GM10248 (cell line): ENCODE measurements at regions not wholly inside any gene's neighbourhood (a gene's known extent, or its start where the extent isn't known, plus 50 kb on each side); places are given as distances from the start of the nearest gene placed in this dataset.

Source experiments
- CTCF ChIA-PET: fragments of 300-600 bp; sonication (Branson Sonifier 250); formaldehyde crosslinking; extraction: SDS; loops from one replicate; lab custom pipeline; 2021; ENCODE audit warnings: antibody characterized with exemption; lab: Yijun Ruan, JAX
- POLR2A ChIA-PET: fragments of 350-650 bp; sonication (Branson Sonifier 250); formaldehyde crosslinking; extraction: SDS; loops from one replicate; lab custom pipeline; 2020; ENCODE audit warnings: antibody characterized with exemption; lab: Yijun Ruan, JAX
- DNase-seq: peaks from one replicate; pipeline ENCODE4 v3.0.0; 2012; ENCODE audit errors: extremely low spot score
- CTCF ChIP-seq: IDR thresholded peaks from 2 replicates; pipeline ENCODE4 v1.5.1; 2012; ENCODE audit warnings: mild to moderate bottlenecking, low read depth; ENCODE audit errors: extremely low read depth, missing control alignments, control extremely low read depth

DNA sequence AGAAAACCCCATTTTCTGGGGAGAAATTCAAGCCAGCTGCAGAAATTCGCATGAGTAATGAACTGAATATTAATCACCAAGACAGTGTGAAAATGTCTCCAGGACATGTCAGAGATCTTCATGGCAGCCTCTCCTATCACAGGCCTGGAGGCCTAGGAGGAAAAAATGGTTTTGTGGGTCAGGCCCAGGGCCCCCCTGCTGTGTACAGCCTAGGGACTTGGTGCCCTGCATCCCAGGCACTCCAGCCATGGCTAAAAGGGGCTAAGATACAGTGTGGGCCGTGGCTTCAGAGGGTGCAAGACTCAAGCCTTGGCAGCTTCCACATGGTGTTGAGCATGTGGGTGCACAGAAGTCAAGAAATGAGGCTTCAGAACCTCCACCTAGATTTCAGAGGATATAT is 185.9 kb upstream of the GATB start:
- no peak for DNase-seq
- no peak for TF ChIP-seq CTCF
- ChIA-PET POLR2A (no interaction called here), CTCF (interaction anchor here (1.4 kb wide), 1 partner anchor 10 kb away, joined by 3 read pairs; no protein-coding TSS in a partner anchor)

DNA sequence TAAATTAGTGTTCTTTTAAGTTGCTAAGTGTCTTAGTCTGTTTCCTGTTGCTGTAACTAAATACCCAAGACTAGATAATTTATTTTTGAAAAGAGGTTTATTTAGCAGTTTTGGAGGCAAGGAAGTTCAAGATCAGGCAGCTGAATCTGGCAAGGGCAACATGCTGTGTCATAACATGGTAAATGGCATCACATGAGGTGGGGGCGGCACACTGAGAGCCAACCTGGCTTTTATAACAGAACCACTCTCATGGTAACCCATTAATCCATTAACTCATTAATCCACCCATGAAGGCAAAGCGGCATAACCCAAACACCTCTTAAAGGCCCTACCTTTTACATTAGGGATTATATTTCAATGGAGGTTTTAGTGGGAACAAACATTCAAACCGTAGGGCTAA is 182.2 kb upstream of the GATB start:
- no peak for TF ChIP-seq CTCF
- POLR2A ChIA-PET: no interaction called here
- CTCF ChIA-PET: no interaction called here
- DNase-seq: no peak

DNA sequence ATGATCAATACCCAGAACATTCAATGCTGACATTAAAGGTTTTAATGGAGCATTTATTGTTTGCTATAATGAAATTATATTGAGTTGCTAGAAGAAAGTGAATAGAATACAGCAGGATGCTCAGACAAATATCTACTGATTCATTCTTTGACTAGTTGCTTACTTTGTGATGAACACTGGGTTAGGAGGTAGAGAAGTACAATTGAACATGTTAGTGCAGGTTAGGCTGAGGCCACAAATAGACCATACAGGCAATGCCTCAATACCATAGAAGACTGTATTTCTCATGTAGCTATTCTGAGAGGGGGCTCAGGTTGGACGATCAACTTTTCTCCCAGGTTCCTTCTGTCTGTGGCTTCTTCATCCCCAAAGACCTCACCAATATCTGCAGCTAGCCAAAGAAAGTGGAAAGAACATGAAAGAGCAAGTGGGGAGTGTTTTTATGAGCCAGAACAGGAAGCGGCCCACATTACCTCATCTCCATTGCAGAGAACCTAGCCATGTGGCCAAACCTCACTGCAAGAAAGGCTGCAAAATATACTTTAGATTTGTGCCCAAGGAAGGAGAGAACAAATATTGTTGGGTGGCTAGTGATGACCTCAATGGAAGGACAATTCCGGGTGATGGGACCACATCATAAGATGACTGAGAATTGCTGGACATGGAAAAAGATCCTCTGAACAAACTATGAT is 180.3 kb upstream of the GATB start:
- DNase-seq: no peak
- POLR2A ChIA-PET: no interaction called here
- CTCF ChIA-PET: no interaction called here
- TF ChIP-seq CTCF: no peak

GRCh38 chr4:151940291-151940690 is 179.5 kb upstream of the GATB start:
- TF ChIP-seq CTCF: no peak
- POLR2A ChIA-PET: no interaction called here
- CTCF ChIA-PET: no interaction called here
- DNase-seq: no peak

DNA sequence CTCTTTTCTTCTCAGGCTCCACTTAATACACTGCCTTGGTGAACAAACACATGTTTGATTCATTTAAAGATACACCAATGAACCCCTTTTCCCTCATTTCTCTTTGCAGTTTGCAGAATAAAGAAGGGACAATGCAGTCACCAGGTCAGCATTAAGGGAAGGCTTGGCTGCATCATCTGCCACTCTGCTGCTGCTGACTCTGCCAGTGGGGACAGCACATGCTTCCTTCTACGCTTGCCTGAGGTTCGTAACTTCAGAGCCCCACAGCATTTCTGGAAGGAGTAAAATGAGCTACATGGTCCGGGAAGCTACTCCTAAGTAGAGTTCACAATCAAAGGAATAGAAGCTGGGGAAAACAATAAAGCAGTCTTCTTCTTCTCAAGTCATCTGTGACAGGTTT is 178.9 kb upstream of the GATB start:
- CTCF ChIA-PET: no interaction called here
- POLR2A ChIA-PET: no interaction called here

GRCh38 chr4:151935411-151935810 is 174.6 kb upstream of the GATB start:
- TF ChIP-seq CTCF: no peak
- ChIA-PET POLR2A (no interaction called here), CTCF (interaction anchor here (1.4 kb wide), 1 partner anchor 15 kb away, joined by 3 read pairs; no protein-coding TSS in a partner anchor)
- DNase-seq: no peak

More for the DNA sequence above, 178.9 kb upstream of the GATB start:
- no peak for DNase-seq
- TF ChIP-seq CTCF: no peak
